Right atrium auricular region (tissue), 2 donors: ENCODE measurements at regions not wholly inside any gene's neighbourhood (a gene's known extent, or its start where the extent isn't known, plus 50 kb on each side); places are given as distances from the start of the nearest gene placed in this dataset.

Experiments used
- DNase-seq: peaks from one replicate; pipeline ENCODE4 v3.0.0-alpha.2; 2019; ENCODE audit warnings: low spot score
- H3K27ac ChIP-seq, 2 donors: fragments of 200-600 bp; sonication (generic); 1 replicate in 1 of 2; 2 replicates in 1 of 2; pipeline ENCODE4 v1.5.1; 2016 to 2019
- H3K27me3 ChIP-seq, 2 donors: fragments of 200-600 bp; sonication (generic); one replicate each; pipeline versions ENCODE4 v1.5.1 to v1.6.0; 2017 to 2019
- H3K36me3 ChIP-seq: fragments of 200-600 bp; sonication (generic); one replicate; pipeline ENCODE4 v1.5.1; 2016
- H3K4me1 ChIP-seq, 2 donors: fragments of 200-600 bp; sonication (generic); one replicate each; pipeline versions ENCODE4 v1.5.1 to v1.6.0; 2017 to 2019
- H3K4me3 ChIP-seq, 2 donors: fragments of 200-600 bp; sonication (generic); 1 replicate in 1 of 2; 2 replicates in 1 of 2; pipeline ENCODE4 v1.5.1; 2017 to 2019; ENCODE audit warnings: mild to moderate bottlenecking in 1 of 2, moderate library complexity in 1 of 2
- H3K9me3 ChIP-seq, 2 donors: fragments of 200-600 bp; sonication (generic); one replicate each; pipeline ENCODE4 v1.5.1; 2019
- CTCF ChIP-seq, 2 donors: fragments of 200-600 bp; sonication (generic); IDR thresholded peaks; one replicate each; pipeline ENCODE4 v1.5.1; 2019; ENCODE audit warnings: antibody characterized with exemption in 2 of 2

- no peak overlapping the region for H3K4me3 ChIP-seq
- DNase-seq = no peak
- H3K36me3 ChIP-seq = no peaks in the 10 kb centered on the region
- H3K27me3 ChIP-seq = no peaks in the 10 kb centered on the region
- no peaks in the 10 kb centered on the region for H3K4me1 ChIP-seq
- H3K27ac ChIP-seq = no peak overlapping the region
- TF ChIP-seq CTCF (IDR thresholded peaks at IDR 0.05) = no peak
- no peaks in the 10 kb centered on the region for H3K9me3 ChIP-seq
These were observed 2177.9 kb upstream of the CELF4 start for GRCh38 chr18:39743463-39743862.

- H3K4me3 ChIP-seq = no peak overlapping the region
- no peak for TF ChIP-seq CTCF (IDR thresholded peaks at IDR 0.05)
- no peak overlapping the region for H3K27ac ChIP-seq
- no peak for DNase-seq
- H3K27me3 ChIP-seq = no peaks in the 10 kb centered on the region
- H3K4me1 ChIP-seq = no peaks in the 10 kb centered on the region
- no peaks in the 10 kb centered on the region for H3K36me3 ChIP-seq
- H3K9me3 ChIP-seq = no peaks in the 10 kb centered on the region
These were observed 2176.3 kb upstream of the CELF4 start for GRCh38 chr18:39741755-39742466.

GRCh38 chr18:39737869-39738268 is 2172.3 kb upstream of the CELF4 start:
- TF ChIP-seq CTCF (IDR thresholded peaks at IDR 0.05) = no peak
- Histone ChIP-seq H3K36me3 (no peaks in the 10 kb centered on the region), H3K27me3 (no peaks in the 10 kb centered on the region), H3K4me1 (no peaks in the 10 kb centered on the region), H3K27ac (no peak overlapping the region), H3K4me3 (no peak overlapping the region), H3K9me3 (no peaks in the 10 kb centered on the region)
- DNase-seq = no peak

- no peak overlapping the region for H3K27ac ChIP-seq
- no peaks in the 10 kb centered on the region for H3K4me1 ChIP-seq
- no peaks in the 10 kb centered on the region for H3K9me3 ChIP-seq
- no peaks in the 10 kb centered on the region for H3K36me3 ChIP-seq
- no peaks in the 10 kb centered on the region for H3K27me3 ChIP-seq
- H3K4me3 ChIP-seq = no peak overlapping the region
- TF ChIP-seq CTCF (IDR thresholded peaks at IDR 0.05) = no peak
- no peak for DNase-seq
These were observed 2167.3 kb upstream of the CELF4 start for GRCh38 chr18:39732918-39733317.

GRCh38 chr18:39730606-39731005 is 2165.0 kb upstream of the CELF4 start:
- H3K27ac ChIP-seq = no peak overlapping the region
- no peaks in the 10 kb centered on the region for H3K36me3 ChIP-seq
- H3K4me1 ChIP-seq = no peaks in the 10 kb centered on the region
- no peaks in the 10 kb centered on the region for H3K27me3 ChIP-seq
- no peak for DNase-seq
- H3K4me3 ChIP-seq = no peak overlapping the region
- no peaks in the 10 kb centered on the region for H3K9me3 ChIP-seq
- no peak for TF ChIP-seq CTCF (IDR thresholded peaks at IDR 0.05)

GRCh38 chr18:39724652-39725051 is 2159.1 kb upstream of the CELF4 start:
- Histone ChIP-seq H3K27me3 (no peaks in the 10 kb centered on the region), H3K4me3 (no peak overlapping the region), H3K36me3 (no peaks in the 10 kb centered on the region), H3K27ac (no peak overlapping the region), H3K4me1 (no peaks in the 10 kb centered on the region), H3K9me3 (no peaks in the 10 kb centered on the region)
- TF ChIP-seq CTCF (IDR thresholded peaks at IDR 0.05) = no peak
- DNase-seq = no peak
